Parathyroid adenoma (tissue), 2 donors: ENCODE measurements at regions not wholly inside any gene's neighbourhood (a gene's known extent, or its start where the extent isn't known, plus 50 kb on each side); places are given as distances from the start of the nearest gene placed in this dataset.

Experiments
- H2AFZ ChIP-seq: fragments of 300-600 bp; sonication (generic); one replicate; pipeline ENCODE4 v1.7.0; 2017; ENCODE audit warnings: antibody characterized with exemption, mild to moderate bottlenecking
- H3K27ac ChIP-seq: fragments of 300-600 bp; sonication (generic); one replicate; pipeline ENCODE4 v1.7.0; 2017
- H3K27me3 ChIP-seq: fragments of 300-600 bp; sonication (generic); one replicate; pipeline ENCODE4 v1.7.0; 2017; ENCODE audit warnings: low read length; ENCODE audit not compliant: control insufficient read depth, insufficient read depth
- H3K36me3 ChIP-seq: fragments of 300-600 bp; sonication (generic); one replicate; pipeline ENCODE4 v1.7.0; 2017; ENCODE audit warnings: low read length; ENCODE audit not compliant: control insufficient read depth, insufficient read depth
- H3K4me1 ChIP-seq: fragments of 300-600 bp; sonication (generic); one replicate; pipeline ENCODE4 v1.7.0; 2017; ENCODE audit warnings: control low read depth
- H3K4me2 ChIP-seq: fragments of 300-600 bp; sonication (generic); one replicate; pipeline ENCODE4 v1.7.0; 2017; ENCODE audit warnings: low read length
- H3K4me3 ChIP-seq: fragments of 300-600 bp; sonication (generic); one replicate; pipeline ENCODE4 v1.7.0; 2017; ENCODE audit warnings: low read depth, low read length
- H3K79me2 ChIP-seq: fragments of 300-600 bp; sonication (generic); one replicate; pipeline ENCODE4 v1.7.0; 2017; ENCODE audit warnings: control low read depth
- H3K9ac ChIP-seq: fragments of 300-600 bp; sonication (generic); one replicate; pipeline ENCODE4 v1.7.0; 2017; ENCODE audit warnings: mild to moderate bottlenecking
- H3K9me3 ChIP-seq: fragments of 300-600 bp; sonication (generic); one replicate; pipeline ENCODE4 v1.7.0; 2017; ENCODE audit warnings: low read length; ENCODE audit not compliant: control insufficient read depth
- CTCF ChIP-seq: fragments of 300-600 bp; sonication (generic); IDR thresholded peaks from one replicate; pipeline ENCODE4 v1.7.0; 2017; ENCODE audit warnings: antibody characterized with exemption, mild to moderate bottlenecking
- donor health status: primary hyperparathyroidism.

GRCh38 chr15:47473106-47473725, 244.1 kb upstream of the SEMA6D start:
- Histone ChIP-seq H3K27me3 (no peaks in the 10 kb centered on the region), H3K79me2 (no peaks in the 10 kb centered on the region), H3K9ac (no peak overlapping the region), H2AFZ (no peak overlapping the region), H3K36me3 (no peaks in the 10 kb centered on the region), H3K27ac (no peak overlapping the region), H3K4me2 (no peak overlapping the region), H3K4me3 (no peak overlapping the region), H3K9me3 (no peaks in the 10 kb centered on the region), H3K4me1 (no peaks in the 10 kb centered on the region)
- TF ChIP-seq CTCF = no peak

DNA sequence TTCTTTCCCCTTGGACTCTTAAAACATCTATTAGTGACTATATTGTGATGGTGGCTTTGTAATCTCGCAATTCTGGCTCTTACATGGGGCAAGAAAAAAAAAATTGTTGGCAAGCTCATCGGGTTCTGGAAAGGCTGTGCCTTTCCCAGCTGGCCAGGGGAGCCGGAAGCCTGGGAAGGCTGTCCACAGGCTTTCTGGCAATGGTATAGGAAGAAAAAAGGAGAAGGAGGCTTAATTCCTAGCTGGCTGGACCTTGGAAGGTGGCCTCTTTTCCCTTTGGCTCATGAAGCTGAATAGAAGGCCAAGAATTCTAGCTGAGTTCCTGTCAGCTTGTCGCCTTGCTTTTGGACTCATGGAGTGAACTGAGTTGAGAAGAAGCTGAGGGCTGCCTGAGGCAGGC, 243.5 kb upstream of the SEMA6D start:
- Histone ChIP-seq H3K4me2 (no peak overlapping the region), H3K9me3 (no peaks in the 10 kb centered on the region), H3K27me3 (no peaks in the 10 kb centered on the region), H3K9ac (no peak overlapping the region), H3K27ac (no peak overlapping the region), H3K79me2 (no peaks in the 10 kb centered on the region), H3K4me3 (no peak overlapping the region), H3K4me1 (no peaks in the 10 kb centered on the region), H3K36me3 (no peaks in the 10 kb centered on the region), H2AFZ (no peak overlapping the region)
- TF ChIP-seq CTCF = no peak

GRCh38 chr15:47475336-47475735, 242.0 kb upstream of the SEMA6D start:
- Histone ChIP-seq H3K27ac (no peak overlapping the region), H3K9me3 (no peaks in the 10 kb centered on the region), H3K4me3 (no peak overlapping the region), H3K9ac (no peak overlapping the region), H3K79me2 (no peaks in the 10 kb centered on the region), H3K4me2 (no peak overlapping the region), H3K4me1 (no peaks in the 10 kb centered on the region), H3K36me3 (no peaks in the 10 kb centered on the region), H3K27me3 (no peaks in the 10 kb centered on the region), H2AFZ (no peak overlapping the region)
- TF ChIP-seq CTCF = no peak

GRCh38 chr15:47477341-47477740, 240.0 kb upstream of the SEMA6D start:
- H3K27ac ChIP-seq = no peak overlapping the region
- H3K9me3 ChIP-seq = no peaks in the 10 kb centered on the region
- no peak overlapping the region for H3K4me3 ChIP-seq
- no peak for TF ChIP-seq CTCF
- no peak overlapping the region for H2AFZ ChIP-seq
- no peaks in the 10 kb centered on the region for H3K79me2 ChIP-seq
- no peak overlapping the region for H3K9ac ChIP-seq
- no peaks in the 10 kb centered on the region for H3K27me3 ChIP-seq
- no peak overlapping the region for H3K4me2 ChIP-seq
- no peaks in the 10 kb centered on the region for H3K36me3 ChIP-seq
- H3K4me1 ChIP-seq = no peaks in the 10 kb centered on the region

DNA sequence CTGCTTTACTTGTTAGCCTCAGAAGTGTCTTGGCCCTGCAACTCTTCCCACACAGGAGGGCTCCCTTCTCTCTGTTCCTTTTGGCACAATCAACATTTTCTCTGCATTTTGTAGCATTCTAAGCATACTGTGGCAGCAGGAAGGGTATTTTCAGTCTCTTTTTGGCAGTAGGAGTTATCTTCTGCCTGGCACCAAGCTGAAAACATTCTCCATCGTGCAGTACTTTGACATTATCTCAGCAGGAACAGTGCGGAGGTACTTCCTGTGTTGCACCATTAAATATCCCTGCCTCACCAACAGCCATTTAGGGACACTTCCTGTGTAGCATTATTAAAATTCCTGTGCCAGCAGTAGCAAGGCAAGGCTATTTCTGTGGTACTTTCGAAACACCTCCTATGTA, 233.2 kb upstream of the SEMA6D start:
- H3K4me3 ChIP-seq = no peak overlapping the region
- no peaks in the 10 kb centered on the region for H3K4me1 ChIP-seq
- no peak for TF ChIP-seq CTCF
- H3K27me3 ChIP-seq = peaks cover 4% of the 10 kb centered on the region
- H3K9ac ChIP-seq = no peak overlapping the region
- no peaks in the 10 kb centered on the region for H3K36me3 ChIP-seq
- H3K9me3 ChIP-seq = no peaks in the 10 kb centered on the region
- H3K27ac ChIP-seq = no peak overlapping the region
- H3K79me2 ChIP-seq = no peaks in the 10 kb centered on the region
- H2AFZ ChIP-seq = no peak overlapping the region
- H3K4me2 ChIP-seq = no peak overlapping the region
